ENCODE measurements at regions not wholly inside any gene's neighbourhood (a gene's known extent, or its start where the extent isn't known, plus 50 kb on each side); places are given as distances from the start of the nearest gene placed in this dataset.

GRCh38 chr13:34884366-34884765, 57.7 kb upstream of the NBEA start:
- no peaks in the 10 kb centered on the region for H3K27me3 ChIP-seq (ENCODE audit: insufficient read depth, low read depth)
- no peak overlapping the region for H3K4me2 ChIP-seq
- intact Hi-C loops (cut with micrococcal nuclease; ENCODE audit: unreplicated experiment), result no loop called here
- H4K20me1 ChIP-seq (ENCODE audit: insufficient read depth), result no peaks in the 10 kb centered on the region
- H3K79me2 ChIP-seq (ENCODE audit: low read depth), result no peaks in the 10 kb centered on the region
- H3K4me3 ChIP-seq, result no peak overlapping the region
- 0 out of 2 replicates have a peak, but pooled peaks cover 3% of the 10 kb centered on the region for H3K9me3 ChIP-seq (ENCODE audit: insufficient read depth, low read depth)
- ChIA-PET POLR2A (ENCODE audit: unreplicated experiment) (interaction anchor here (0.6 kb wide), 1 partner anchor 43 kb away, joined by 4 read pairs; no protein-coding TSS in a partner anchor), CTCF (no interaction called here)
- no TSS peak for BruUV-seq (replicated peaks)
- H3K36me3 ChIP-seq (ENCODE audit: low read depth), result no peaks in the 10 kb centered on the region
- no peak overlapping the region for H2AFZ ChIP-seq
- H3K27ac ChIP-seq, result no peak overlapping the region
- TF ChIP-seq CTCF (conservative IDR thresholded peaks at IDR 0.05) (no peak), EZH2 (IDR thresholded peaks at IDR 0.05; ENCODE audit: low read depth) (no peak)
- H3K4me1 ChIP-seq (replicated peaks; ENCODE audit: insufficient read depth), result peaks cover 16% of the 10 kb centered on the region
- DNase-seq, result no peak
- peaks cover 5% of the 10 kb centered on the region; the same call in 1 of the 2 replicates for H3F3A ChIP-seq (ENCODE audit: insufficient read depth, low read depth)
- H3K9me2 ChIP-seq (ENCODE audit: insufficient read depth), result no peaks in the 10 kb centered on the region

GRCh38 chr13:34886121-34886875, 55.8 kb upstream of the NBEA start:
- intact Hi-C loops (cut with micrococcal nuclease; ENCODE audit: unreplicated experiment), result no loop called here
- no peaks in the 10 kb centered on the region for H3K79me2 ChIP-seq (ENCODE audit: low read depth)

GRCh38 chr13:34886987-34887386, 55.1 kb upstream of the NBEA start:
- Histone ChIP-seq H3F3A (ENCODE audit: insufficient read depth, low read depth) (peaks cover 5% of the 10 kb centered on the region; the same call in 1 of the 2 replicates), H3K4me3 (no peak overlapping the region), H3K36me3 (ENCODE audit: low read depth) (no peaks in the 10 kb centered on the region), H3K27ac (peak overlapping the region; percentile 28; the same call in 1 of the 2 replicates), H3K4me1 (replicated peaks; ENCODE audit: insufficient read depth) (peaks cover 16% of the 10 kb centered on the region), H3K4me2 (no peak overlapping the region), H3K9me3 (ENCODE audit: insufficient read depth, low read depth) (0 out of 2 replicates have a peak, but pooled peaks cover 3% of the 10 kb centered on the region), H3K27me3 (ENCODE audit: insufficient read depth, low read depth) (no peaks in the 10 kb centered on the region), H3K79me2 (ENCODE audit: low read depth) (no peaks in the 10 kb centered on the region), H2AFZ (no peak overlapping the region), H3K9me2 (ENCODE audit: insufficient read depth) (no peaks in the 10 kb centered on the region), H4K20me1 (ENCODE audit: insufficient read depth) (no peaks in the 10 kb centered on the region)
- TF ChIP-seq CTCF (conservative IDR thresholded peaks at IDR 0.05) (no peak), EZH2 (IDR thresholded peaks at IDR 0.05; ENCODE audit: low read depth) (no peak)
- intact Hi-C loops (cut with micrococcal nuclease; ENCODE audit: unreplicated experiment), result no loop called here
- CTCF ChIA-PET, result no interaction called here
- POLR2A ChIA-PET (ENCODE audit: unreplicated experiment), result no interaction called here
- BruUV-seq (replicated peaks), result no TSS peak
- peak in 1 of 2 experiments; percentile 40 for DNase-seq

More at GRCh38 chr13:34886121-34886875, 55.8 kb upstream of the NBEA start:
- no peaks in the 10 kb centered on the region for H3K36me3 ChIP-seq (ENCODE audit: low read depth)
- TF ChIP-seq CTCF (conservative IDR thresholded peaks at IDR 0.05) (no peak), EZH2 (IDR thresholded peaks at IDR 0.05; ENCODE audit: low read depth) (no peak)
- H3K4me2 ChIP-seq, result no peak overlapping the region
- no peaks in the 10 kb centered on the region for H4K20me1 ChIP-seq (ENCODE audit: insufficient read depth)
- no TSS peak for BruUV-seq (replicated peaks)
- H3K9me2 ChIP-seq (ENCODE audit: insufficient read depth), result no peaks in the 10 kb centered on the region
- H3K9me3 ChIP-seq (ENCODE audit: insufficient read depth, low read depth), result 0 out of 2 replicates have a peak, but pooled peaks cover 3% of the 10 kb centered on the region
- H3K4me1 ChIP-seq (replicated peaks; ENCODE audit: insufficient read depth), result peaks cover 16% of the 10 kb centered on the region
- H3K27ac ChIP-seq, result peak overlapping the region; percentile 28; the same call in 1 of the 2 replicates
- peaks cover 5% of the 10 kb centered on the region; the same call in 1 of the 2 replicates for H3F3A ChIP-seq (ENCODE audit: insufficient read depth, low read depth)
- no peaks in the 10 kb centered on the region for H3K27me3 ChIP-seq (ENCODE audit: insufficient read depth, low read depth)
- no peak for DNase-seq
- POLR2A ChIA-PET (ENCODE audit: unreplicated experiment), result no interaction called here
- no peak overlapping the region for H3K4me3 ChIP-seq
- CTCF ChIA-PET, result interaction anchor here (0.6 kb wide), 1 partner anchor 908 kb away, joined by 3 read pairs; no protein-coding TSS in a partner anchor
- H2AFZ ChIP-seq, result no peak overlapping the region
